Mesenchymal stem cell (in vitro differentiated cells and primary cell): ENCODE measurements at regions not wholly inside any gene's neighbourhood (a gene's known extent, or its start where the extent isn't known, plus 50 kb on each side); places are given as distances from the start of the nearest gene placed in this dataset.
A peak's percentile ranks its signal among the peaks of the same experiment; 100 is the strongest.

ENCODE experiments used
- DNase-seq: peaks from one replicate; pipeline ENCODE4 v3.0.0-alpha.2; 2013
- H2AFZ ChIP-seq: one replicate; pipeline ENCODE4 v1.6.1; 2013; ENCODE audit warnings: low read depth, mild to moderate bottlenecking, control low read depth, inconsistent platforms, low read length, moderate library complexity
- H2AK5ac ChIP-seq: 2 replicates; pipeline ENCODE4 v1.6.1; 2013; ENCODE audit warnings: low read length, moderate library complexity, mild to moderate bottlenecking, inconsistent platforms; ENCODE audit not compliant: severe bottlenecking
- H2BK120ac ChIP-seq: one replicate; pipeline ENCODE4 v1.6.1; 2013; ENCODE audit warnings: low read depth, mild to moderate bottlenecking, inconsistent platforms, low read length, moderate library complexity
- H2BK12ac ChIP-seq, 2 experiments: one replicate each; pipeline ENCODE4 v1.6.1; 2013; ENCODE audit warnings: inconsistent platforms in 2 of 2, low read length in 2 of 2, mild to moderate bottlenecking in 2 of 2, moderate library complexity in 2 of 2, control low read depth in 1 of 2
- H2BK15ac ChIP-seq: one replicate; pipeline ENCODE4 v1.6.1; 2013; ENCODE audit warnings: mild to moderate bottlenecking, low read depth, inconsistent platforms; ENCODE audit not compliant: poor library complexity, severe bottlenecking
- H2BK5ac ChIP-seq: 2 replicates; pipeline ENCODE4 v1.6.1; 2013; ENCODE audit warnings: low read depth, mild to moderate bottlenecking, low read length, control low read depth, inconsistent platforms; ENCODE audit not compliant: poor library complexity, severe bottlenecking
- H3K14ac ChIP-seq, 2 experiments: one replicate each; pipeline ENCODE4 v1.6.1; 2013; ENCODE audit warnings: inconsistent platforms in 2 of 2, low read length in 2 of 2, control low read depth in 1 of 2, mild to moderate bottlenecking in 1 of 2, moderate library complexity in 1 of 2
- H3K18ac ChIP-seq, 2 experiments: one replicate each; pipeline ENCODE4 v1.6.1; 2013; ENCODE audit warnings: inconsistent platforms in 2 of 2, low read length in 2 of 2, control low read depth in 1 of 2, low read depth in 1 of 2, mild to moderate bottlenecking in 1 of 2
- H3K23ac ChIP-seq, 2 experiments: one replicate each; pipeline ENCODE4 v1.6.1; 2013; ENCODE audit warnings: inconsistent platforms in 2 of 2, low read length in 2 of 2, mild to moderate bottlenecking in 2 of 2, moderate library complexity in 2 of 2, control low read depth in 1 of 2
- H3K27ac ChIP-seq: 2 replicates; pipeline ENCODE4 v1.5.1; 2013; ENCODE audit warnings: mild to moderate bottlenecking, moderate library complexity, low read length, control low read depth, inconsistent platforms; ENCODE audit not compliant: poor library complexity, severe bottlenecking
- H3K27me3 ChIP-seq, 2 experiments: 2 replicates each; pipeline versions ENCODE4 v1.6.1 to v1.7.0; 2013; ENCODE audit warnings: low read length in 2 of 2, mild to moderate bottlenecking in 2 of 2, moderate library complexity in 2 of 2, control low read depth in 1 of 2, inconsistent platforms in 1 of 2; ENCODE audit not compliant: control insufficient read depth in 1 of 2, insufficient read depth in 1 of 2
- H3K36me3 ChIP-seq, 2 experiments: 2 replicates each; pipeline versions ENCODE4 v1.6.1 to v1.7.0; 2013; ENCODE audit warnings: low read length in 2 of 2, control low read depth in 1 of 2, inconsistent platforms in 1 of 2, low read depth in 1 of 2, mild to moderate bottlenecking in 1 of 2; ENCODE audit not compliant: insufficient read depth in 2 of 2, control insufficient read depth in 1 of 2
- H3K4ac ChIP-seq, 2 experiments: one replicate each; pipeline ENCODE4 v1.6.1; 2013; ENCODE audit warnings: inconsistent platforms in 2 of 2, low read length in 2 of 2, mild to moderate bottlenecking in 2 of 2, moderate library complexity in 2 of 2, control low read depth in 1 of 2, low read depth in 1 of 2
- H3K4me1 ChIP-seq: 2 replicates; pipeline ENCODE4 v1.6.1; 2013; ENCODE audit warnings: low read depth, low read length, control low read depth; ENCODE audit not compliant: control insufficient read depth, insufficient read depth
- H3K4me2 ChIP-seq: 2 replicates; pipeline ENCODE4 v1.6.1; 2013; ENCODE audit warnings: low read length, mild to moderate bottlenecking, inconsistent platforms; ENCODE audit not compliant: poor library complexity, severe bottlenecking
- H3K4me3 ChIP-seq, 2 experiments: 2 replicates each; pipeline versions ENCODE4 v1.5.1 to v1.7.0; 2013; ENCODE audit warnings: low read length in 2 of 2, mild to moderate bottlenecking in 2 of 2, control low read depth in 1 of 2, low read depth in 1 of 2; ENCODE audit not compliant: insufficient read depth in 1 of 2
- H3K79me1 ChIP-seq: replicated peaks from 2 replicates; pipeline ENCODE4 v1.6.1; 2013; ENCODE audit warnings: mild to moderate bottlenecking, control low read depth, low read length, inconsistent platforms; ENCODE audit not compliant: poor library complexity, severe bottlenecking
- H3K9ac ChIP-seq: 2 replicates; pipeline ENCODE4 v1.7.0; 2013; ENCODE audit warnings: mild to moderate bottlenecking, low read length, moderate library complexity
- H3K9me3 ChIP-seq: 2 replicates; pipeline ENCODE4 v1.7.0; 2013; ENCODE audit warnings: mild to moderate bottlenecking, low read length; ENCODE audit not compliant: control insufficient read depth
- H4K8ac ChIP-seq: one replicate; pipeline ENCODE4 v1.6.1; 2013; ENCODE audit warnings: inconsistent platforms, mild to moderate bottlenecking, low read length, moderate library complexity
- H4K91ac ChIP-seq: one replicate; pipeline ENCODE4 v1.6.1; 2013; ENCODE audit warnings: mild to moderate bottlenecking, low read length, inconsistent platforms
- WGBS: methylation state at CpG from one replicate; pipeline ENCODE4 v1.1.7; 2013; ENCODE audit warnings: mixed read lengths; 5-methylcytosine and 5-hydroxymethylcytosine counted together

- no peaks in the 10 kb centered on the region for H3K27me3 ChIP-seq
- no peak overlapping the region for H2BK12ac ChIP-seq
- no peaks in the 10 kb centered on the region for H3K9me3 ChIP-seq
- no peaks in the 10 kb centered on the region for H3K79me1 ChIP-seq
- no peak overlapping the region for H2BK15ac ChIP-seq
- no peak overlapping the region for H2BK120ac ChIP-seq
- no peak overlapping the region for H3K9ac ChIP-seq
- no peak overlapping the region for H2AFZ ChIP-seq
- H3K4ac ChIP-seq, result no peak overlapping the region
- no peak overlapping the region for H3K18ac ChIP-seq
- no peak overlapping the region for H3K4me3 ChIP-seq
- WGBS, result 36% methylated on average over 2 of the region's 4 CpGs
- no peaks in the 10 kb centered on the region for H3K4me1 ChIP-seq
- H2BK5ac ChIP-seq, result no peak overlapping the region
- no peak overlapping the region for H3K14ac ChIP-seq
- no peak overlapping the region for H3K23ac ChIP-seq
- peak; percentile 10 for DNase-seq
- H4K8ac ChIP-seq, result no peak overlapping the region
- no peak overlapping the region for H3K4me2 ChIP-seq
- no peaks in the 10 kb centered on the region for H3K36me3 ChIP-seq
- no peak overlapping the region for H4K91ac ChIP-seq
- no peak overlapping the region for H2AK5ac ChIP-seq
- H3K27ac ChIP-seq, result no peak overlapping the region
Observed at GRCh38 chr13:34731486-34731885, 210.6 kb upstream of the NBEA start.

DNA sequence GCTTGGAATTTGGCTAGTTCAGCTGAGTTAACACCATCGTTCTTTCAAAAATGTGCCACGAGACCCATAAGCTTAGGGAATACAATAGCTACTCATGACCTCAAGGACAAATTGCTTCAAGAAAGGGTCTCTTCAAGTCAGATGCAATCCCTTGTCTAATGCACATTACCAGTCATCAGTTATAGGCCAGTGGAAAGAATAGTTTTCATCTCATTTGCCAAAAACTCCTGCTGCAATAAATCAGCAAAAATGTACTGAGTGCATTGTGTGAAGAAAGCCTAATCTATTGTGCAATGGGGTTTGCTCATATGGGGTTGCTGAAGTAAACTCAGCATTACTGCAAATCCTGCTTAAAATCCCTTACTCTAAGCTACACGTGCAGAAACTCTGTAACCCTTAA lies 208.3 kb upstream of the NBEA start:
- peak; percentile 24 for DNase-seq
- no peak overlapping the region for H2BK12ac ChIP-seq
- H2AFZ ChIP-seq, result no peak overlapping the region
- H4K8ac ChIP-seq, result no peak overlapping the region
- no peak overlapping the region for H2BK5ac ChIP-seq
- no peaks in the 10 kb centered on the region for H3K9me3 ChIP-seq
- no peak overlapping the region for H2BK120ac ChIP-seq
- no peak overlapping the region for H3K4me2 ChIP-seq
- no peak overlapping the region for H3K4ac ChIP-seq
- no peaks in the 10 kb centered on the region for H3K4me1 ChIP-seq
- H3K4me3 ChIP-seq, result no peak overlapping the region
- H3K18ac ChIP-seq, result no peak overlapping the region
- no peaks in the 10 kb centered on the region for H3K27me3 ChIP-seq
- no peak overlapping the region for H2AK5ac ChIP-seq
- no peak overlapping the region for H2BK15ac ChIP-seq
- no peak overlapping the region for H4K91ac ChIP-seq
- no peaks in the 10 kb centered on the region for H3K79me1 ChIP-seq
- no peak overlapping the region for H3K9ac ChIP-seq
- H3K36me3 ChIP-seq, result no peaks in the 10 kb centered on the region
- WGBS, result 80% methylated on average over 3 of the region's 3 CpGs
- peak overlapping the region; percentile 19 for H3K27ac ChIP-seq
- H3K23ac ChIP-seq, result no peak overlapping the region
- no peak overlapping the region for H3K14ac ChIP-seq

DNA sequence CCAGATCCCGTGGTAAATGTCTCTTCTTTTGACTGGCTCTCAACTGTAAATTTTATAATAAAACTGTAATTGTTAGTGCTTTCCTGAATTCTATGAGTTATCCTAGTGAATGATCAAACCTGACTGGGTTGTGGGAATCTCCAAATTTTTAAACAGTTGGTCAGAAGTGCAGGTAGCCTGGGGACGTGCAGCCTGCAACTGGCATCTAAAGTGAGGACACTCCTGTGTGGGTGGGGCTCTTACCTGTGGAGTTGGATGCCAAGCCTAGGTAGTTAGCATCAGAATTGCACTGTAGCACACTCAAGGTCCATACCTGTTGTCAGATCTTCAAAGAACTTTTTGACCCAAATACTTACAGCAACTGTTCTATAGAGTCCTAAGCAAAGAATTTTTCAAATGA lies 207.1 kb upstream of the NBEA start:
- no peak overlapping the region for H3K27ac ChIP-seq
- no peak overlapping the region for H4K91ac ChIP-seq
- H2BK120ac ChIP-seq, result no peak overlapping the region
- no peak overlapping the region for H3K4ac ChIP-seq
- H4K8ac ChIP-seq, result no peak overlapping the region
- WGBS, result 47% methylated on average over 1 of the region's 2 CpGs
- no peak overlapping the region for H2BK5ac ChIP-seq
- no peaks in the 10 kb centered on the region for H3K36me3 ChIP-seq
- no peak overlapping the region for H3K4me3 ChIP-seq
- no peak overlapping the region for H3K14ac ChIP-seq
- no peak overlapping the region for H3K9ac ChIP-seq
- no peak for DNase-seq
- no peaks in the 10 kb centered on the region for H3K4me1 ChIP-seq
- no peak overlapping the region for H3K4me2 ChIP-seq
- no peak overlapping the region for H2BK15ac ChIP-seq
- H2BK12ac ChIP-seq, result no peak overlapping the region
- H2AFZ ChIP-seq, result no peak overlapping the region
- H3K23ac ChIP-seq, result no peak overlapping the region
- no peaks in the 10 kb centered on the region for H3K79me1 ChIP-seq
- H3K9me3 ChIP-seq, result no peaks in the 10 kb centered on the region
- no peak overlapping the region for H3K18ac ChIP-seq
- H3K27me3 ChIP-seq, result no peaks in the 10 kb centered on the region
- no peak overlapping the region for H2AK5ac ChIP-seq

- Histone ChIP-seq H4K8ac (no peak overlapping the region), H3K27me3 (no peaks in the 10 kb centered on the region), H3K79me1 (no peaks in the 10 kb centered on the region), H3K18ac (no peak overlapping the region), H3K9me3 (no peaks in the 10 kb centered on the region), H3K14ac (no peak overlapping the region), H2BK12ac (no peak overlapping the region), H3K36me3 (no peaks in the 10 kb centered on the region), H2BK15ac (no peak overlapping the region), H3K4me1 (no peaks in the 10 kb centered on the region), H2AFZ (no peak overlapping the region), H2AK5ac (peak overlapping the region; percentile 10), H3K9ac (no peak overlapping the region), H2BK120ac (no peak overlapping the region), H3K23ac (no peak overlapping the region), H3K27ac (no peak overlapping the region), H2BK5ac (no peak overlapping the region), H3K4me2 (no peak overlapping the region), H4K91ac (no peak overlapping the region), H3K4ac (no peak overlapping the region), H3K4me3 (no peak overlapping the region)
- no peak for DNase-seq
- 86% methylated on average over 7 of the region's 7 CpGs for WGBS
Observed at GRCh38 chr13:34738254-34738992, 203.6 kb upstream of the NBEA start.
